ENCODE measurements at regions not wholly inside any gene's neighbourhood (a gene's known extent, or its start where the extent isn't known, plus 50 kb on each side); places are given as distances from the start of the nearest gene placed in this dataset.
"Not testable (repeated sequence)": the region's sequence is repeated elsewhere in the genome, so short reads cannot be mapped to it uniquely, and the experiment has no call there.

GRCh38 chr3:1456781-1457311, 364.0 kb downstream of the CNTN6 start:
- DNase-seq (ENCODE audit: low spot score) = no peak
- intact Hi-C loops (cut with DNase I) = no loop called here

- intact Hi-C loops (cut with DNase I) = no loop called here
- DNase-seq (ENCODE audit: low spot score) = no peak
These were observed 369.5 kb downstream of the CNTN6 start for GRCh38 chr3:1462371-1462770.

DNA sequence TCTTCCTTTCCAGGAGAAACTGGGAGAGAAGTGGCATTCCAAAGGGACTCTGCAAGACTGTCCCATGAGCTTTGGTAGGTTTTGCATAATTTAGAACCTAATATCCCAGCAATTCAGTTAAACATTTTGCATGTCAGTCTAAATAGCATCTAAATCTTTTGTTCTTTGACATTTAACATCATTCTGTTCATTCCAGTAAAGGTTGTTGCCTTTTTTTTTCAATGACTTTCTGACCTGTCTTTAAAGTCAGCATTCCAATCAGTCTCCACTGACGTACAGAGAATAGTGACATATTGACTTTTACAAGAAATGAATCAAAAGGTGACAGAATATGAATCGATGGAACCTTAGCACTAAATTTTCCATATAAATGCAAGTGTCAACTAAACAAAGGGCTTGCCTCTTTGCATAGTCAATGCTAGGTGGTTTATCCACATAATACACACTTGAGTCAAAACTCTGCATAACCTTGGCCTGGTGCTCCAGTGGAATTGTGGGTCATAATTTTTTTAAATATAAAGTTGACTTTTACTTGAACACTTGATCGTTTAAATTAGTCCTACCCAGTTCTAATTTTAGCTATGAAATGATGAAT, 370.1 kb downstream of the CNTN6 start:
- DNase-seq (ENCODE audit: low spot score) = no peak
- intact Hi-C loops (cut with DNase I) = no loop called here

DNA sequence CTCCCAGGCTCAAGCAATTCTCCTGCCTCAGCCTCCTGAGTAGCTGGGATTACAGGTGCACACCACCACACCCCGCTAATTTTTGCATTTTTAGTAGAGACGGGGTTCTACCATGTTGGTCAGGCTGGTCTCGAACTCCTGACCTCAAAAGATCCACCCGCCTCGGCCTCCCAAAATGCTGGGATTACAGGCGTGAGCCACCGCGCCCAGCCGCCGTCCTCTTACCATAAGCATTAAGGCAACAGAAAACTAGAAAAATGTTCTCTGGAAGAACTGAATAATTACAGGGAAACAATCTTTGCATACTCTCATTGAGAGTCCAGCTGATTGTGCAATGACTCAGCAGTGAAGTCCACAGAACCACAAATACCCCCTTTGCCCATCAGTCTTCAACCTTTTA, 372.3 kb downstream of the CNTN6 start:
- intact Hi-C loops (cut with DNase I); DNase-seq (ENCODE audit: low spot score): not testable (repeated sequence)

DNA sequence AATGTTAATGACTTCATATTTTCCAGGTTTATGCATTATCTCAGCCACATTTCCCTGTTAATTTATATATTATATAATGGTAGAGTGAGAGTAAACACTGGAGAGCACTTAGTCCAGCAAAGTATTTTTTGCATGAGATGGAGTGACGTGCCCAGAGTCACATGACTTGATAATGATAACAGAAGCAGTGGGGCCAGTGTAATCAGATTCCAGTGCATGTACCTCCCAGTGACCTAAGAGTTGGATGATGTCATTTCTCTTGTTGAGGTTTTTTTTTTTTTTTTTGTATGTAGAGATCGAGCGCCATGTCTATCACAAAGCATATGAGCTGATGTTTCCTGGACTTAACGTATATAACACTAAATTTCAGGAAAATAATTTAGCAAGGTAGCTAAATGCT, 375.3 kb downstream of the CNTN6 start:
- intact Hi-C loops (cut with DNase I) = no loop called here
- DNase-seq (ENCODE audit: low spot score) = no peak

- no peak for DNase-seq (ENCODE audit: low spot score)
- intact Hi-C loops (cut with DNase I) = no loop called here
These were observed 376.4 kb downstream of the CNTN6 start for GRCh38 chr3:1469248-1469647.

- intact Hi-C loops (cut with DNase I) = loop anchor here in 1 of 2 donors (5.0 kb wide), 1 partner anchor 843 kb away; no protein-coding TSS in a partner anchor
- no peak for DNase-seq (ENCODE audit: low spot score)
These were observed 376.9 kb downstream of the CNTN6 start for GRCh38 chr3:1469687-1470086.

GRCh38 chr3:1477669-1478068, 384.8 kb downstream of the CNTN6 start:
- intact Hi-C loops (cut with DNase I) = no loop called here
- no peak for DNase-seq (ENCODE audit: low spot score)

- intact Hi-C loops (cut with DNase I) = no loop called here
- no peak for DNase-seq (ENCODE audit: low spot score)
These were observed 402.6 kb downstream of the CNTN6 start for GRCh38 chr3:1495466-1495865.

- no peak for DNase-seq (ENCODE audit: low spot score)
- intact Hi-C loops (cut with DNase I) = no loop called here
These were observed 406.9 kb downstream of the CNTN6 start for GRCh38 chr3:1499694-1500093.

DNA sequence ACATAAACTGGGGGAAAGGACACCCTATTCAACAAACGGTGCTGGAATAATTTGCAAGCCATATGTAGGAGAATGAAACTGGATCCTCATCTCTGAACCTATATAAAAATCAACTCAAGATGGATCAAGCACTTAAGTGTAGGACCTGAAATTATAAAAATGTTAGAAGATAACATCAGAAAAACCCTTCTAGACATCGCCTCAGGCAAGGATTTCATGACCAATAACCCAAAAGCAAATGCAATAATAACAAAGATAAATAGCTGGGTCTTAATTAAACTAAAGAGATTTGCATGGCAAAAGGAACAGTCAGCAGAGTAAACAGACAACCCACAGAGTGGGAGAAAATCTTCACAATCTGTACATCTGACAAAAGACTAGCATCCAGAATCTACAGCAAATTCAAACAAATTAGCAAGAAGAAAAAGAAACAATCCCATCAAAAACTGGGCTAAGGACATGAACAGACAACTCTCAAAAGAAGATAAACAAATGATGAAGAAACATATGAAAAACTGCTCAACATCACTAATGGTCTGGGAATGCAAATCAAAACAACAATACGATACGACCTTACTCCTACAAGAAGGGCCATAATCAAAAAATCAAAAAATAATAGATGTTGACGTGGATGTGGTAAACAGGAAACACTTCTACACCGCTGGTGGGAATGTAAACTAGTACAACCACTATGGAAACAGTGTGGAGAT, 408.7 kb downstream of the CNTN6 start:
- DNase-seq (ENCODE audit: low spot score) = no peak
- intact Hi-C loops (cut with DNase I) = no loop called here

- intact Hi-C loops (cut with DNase I) = no loop called here
- no peak for DNase-seq (ENCODE audit: low spot score)
These were observed 413.3 kb downstream of the CNTN6 start for GRCh38 chr3:1506090-1506489.

DNA sequence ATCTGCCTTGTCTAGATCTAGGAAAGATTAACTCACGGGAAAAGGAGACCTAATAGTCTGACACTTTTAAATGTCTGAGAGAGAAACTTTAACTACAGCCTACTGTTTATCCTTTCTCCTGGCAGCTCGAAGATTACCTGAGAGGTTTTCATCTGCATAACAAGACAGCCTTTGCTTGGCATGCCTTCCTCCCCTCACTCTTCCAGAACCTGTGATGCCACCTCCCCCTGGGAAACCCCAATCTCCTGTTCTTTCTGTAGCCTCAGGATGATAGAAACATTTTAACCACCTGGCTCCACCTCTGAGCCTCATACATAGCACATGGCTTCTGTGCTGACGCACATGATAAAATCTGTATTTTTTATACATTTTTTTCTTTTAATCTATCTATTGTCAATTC, 420.8 kb downstream of the CNTN6 start:
- DNase-seq (ENCODE audit: low spot score) = no peak
- intact Hi-C loops (cut with DNase I) = no loop called here

DNA sequence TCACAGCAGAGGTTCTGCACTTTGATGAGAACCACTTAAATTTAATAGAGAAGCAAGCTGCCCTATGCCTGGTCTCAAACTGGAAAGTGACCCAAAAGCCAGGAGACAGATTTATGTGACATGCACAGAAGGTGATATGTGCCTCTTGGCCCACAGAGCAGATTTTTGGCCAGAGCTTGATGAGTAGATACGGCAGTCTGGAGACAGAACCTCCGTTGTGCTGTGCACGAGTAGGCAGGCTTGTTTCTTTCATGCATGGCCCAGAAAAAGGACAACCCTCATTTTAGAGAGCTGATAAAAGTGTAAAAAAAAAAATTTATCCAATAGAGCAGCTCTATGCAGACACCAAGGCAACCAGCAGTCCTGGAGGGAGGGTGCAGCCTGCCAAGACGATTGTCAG, 423.1 kb downstream of the CNTN6 start:
- DNase-seq (ENCODE audit: low spot score) = no peak
- intact Hi-C loops (cut with DNase I) = no loop called here

- intact Hi-C loops (cut with DNase I) = no loop called here
- DNase-seq (ENCODE audit: low spot score) = no peak
These were observed 435.0 kb downstream of the CNTN6 start for GRCh38 chr3:1527786-1528185.

- DNase-seq (ENCODE audit: low spot score) = no peak
- intact Hi-C loops (cut with DNase I) = no loop called here
These were observed 435.8 kb downstream of the CNTN6 start for GRCh38 chr3:1528621-1529020.

DNA sequence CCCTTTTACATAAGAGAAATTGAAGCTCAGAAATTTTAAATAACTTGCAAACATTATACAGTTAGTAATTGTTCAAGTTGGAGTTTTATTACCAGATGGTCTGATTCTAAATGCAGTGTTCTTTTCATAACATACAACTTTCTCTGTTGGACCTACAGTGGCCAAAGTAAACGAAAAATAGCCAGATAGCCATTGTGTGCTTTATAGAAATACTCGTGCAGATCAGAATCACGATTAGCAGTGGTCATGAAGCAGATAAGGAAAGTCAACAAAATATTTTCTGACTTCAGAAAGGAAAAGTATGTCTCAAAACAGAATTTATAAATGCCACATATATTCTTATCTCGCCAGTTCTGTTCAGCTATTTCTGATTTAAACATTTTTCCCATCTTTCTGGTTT, 436.9 kb downstream of the CNTN6 start:
- DNase-seq (ENCODE audit: low spot score) = no peak
- intact Hi-C loops (cut with DNase I) = no loop called here

DNA sequence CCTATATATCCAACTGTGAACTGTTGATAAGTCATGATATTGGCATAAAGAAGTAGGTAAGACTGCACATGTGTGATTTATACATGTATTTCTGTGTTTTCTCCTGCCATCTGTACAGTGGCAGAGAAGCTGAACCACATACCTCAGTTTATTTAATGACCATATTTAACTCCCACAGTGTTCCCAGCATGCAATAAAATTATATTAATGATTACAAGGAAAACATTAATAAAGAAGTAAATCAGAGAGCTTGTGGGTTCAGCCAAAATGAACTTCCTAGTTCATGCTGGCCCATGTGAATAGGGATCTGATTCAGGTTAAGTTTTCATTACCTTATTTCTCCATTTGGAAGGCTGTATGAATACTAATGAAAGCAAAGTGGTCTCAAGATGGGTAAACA, 439.2 kb downstream of the CNTN6 start:
- intact Hi-C loops (cut with DNase I) = no loop called here
- DNase-seq (ENCODE audit: low spot score) = no peak

GRCh38 chr3:1532935-1533606, 440.2 kb downstream of the CNTN6 start:
- no peak for DNase-seq (ENCODE audit: low spot score)
- intact Hi-C loops (cut with DNase I) = no loop called here

- intact Hi-C loops (cut with DNase I) = no loop called here
- DNase-seq (ENCODE audit: low spot score) = no peak
These were observed 440.9 kb downstream of the CNTN6 start for GRCh38 chr3:1533763-1534162.

DNA sequence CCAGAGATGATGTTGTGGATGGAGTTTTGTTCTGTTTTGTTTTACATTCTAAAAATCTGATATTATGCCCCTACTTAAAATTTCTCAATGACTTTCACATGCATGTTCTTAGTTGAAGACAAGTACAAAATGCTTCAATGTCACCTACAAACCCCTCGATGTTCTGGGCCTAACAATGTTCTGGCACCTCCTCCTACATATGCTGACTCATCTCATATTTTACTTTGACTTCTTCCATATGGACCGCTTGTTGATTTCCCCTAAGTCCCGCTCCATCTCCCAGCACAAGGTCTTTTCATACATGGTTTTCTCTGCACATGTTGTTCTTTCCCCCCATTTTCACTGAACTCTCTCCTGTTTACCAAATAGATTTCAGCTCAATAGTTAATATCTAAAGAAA, 441.4 kb downstream of the CNTN6 start:
- intact Hi-C loops (cut with DNase I) = no loop called here
- DNase-seq (ENCODE audit: low spot score) = no peak
